ENCODE measurements at regions not wholly inside any gene's neighbourhood (a gene's known extent, or its start where the extent isn't known, plus 50 kb on each side); places are given as distances from the start of the nearest gene placed in this dataset.
A peak's percentile ranks its signal among the peaks of the same experiment; 100 is the strongest.

- Histone ChIP-seq H3K27me3 (no peaks in the 10 kb centered on the region), H3K27ac (no peak overlapping the region), H3K4me3 (no peak overlapping the region), H3K36me3 (no peaks in the 10 kb centered on the region), H3K9me3 (no peaks in the 10 kb centered on the region), H3K4me1 (no peaks in the 10 kb centered on the region)
- TF ChIP-seq CTCF (IDR thresholded peaks at IDR 0.05) (no peak), POLR2A (IDR thresholded peaks at IDR 0.05) (no peak)
- no peak for DNase-seq
Observed at GRCh38 chr3:117524890-117525289, 815.3 kb downstream of the TUSC7 start.

- Histone ChIP-seq H3K4me1 (no peaks in the 10 kb centered on the region), H3K9me3 (no peaks in the 10 kb centered on the region), H3K27ac (no peak overlapping the region), H3K27me3 (no peaks in the 10 kb centered on the region), H3K36me3 (no peaks in the 10 kb centered on the region), H3K4me3 (no peak overlapping the region)
- no peak for DNase-seq
- TF ChIP-seq CTCF (IDR thresholded peaks at IDR 0.05) (peak; percentile 14 to 52 (median 42)), POLR2A (IDR thresholded peaks at IDR 0.05) (no peak)
Observed at GRCh38 chr3:117526470-117527079, 817.0 kb downstream of the TUSC7 start.

- H3K36me3 ChIP-seq: no peaks in the 10 kb centered on the region
- no peak overlapping the region for H3K27ac ChIP-seq
Observed at GRCh38 chr3:117527346-117527745, 817.8 kb downstream of the TUSC7 start.

GRCh38 chr3:117528688-117529087 is 819.1 kb downstream of the TUSC7 start:
- H3K4me1 ChIP-seq: no peaks in the 10 kb centered on the region
- no peaks in the 10 kb centered on the region for H3K36me3 ChIP-seq
- H3K27ac ChIP-seq: no peak overlapping the region
- no peak overlapping the region for H3K4me3 ChIP-seq
- H3K27me3 ChIP-seq: no peaks in the 10 kb centered on the region
- DNase-seq: no peak
- H3K9me3 ChIP-seq: no peaks in the 10 kb centered on the region
- TF ChIP-seq CTCF (IDR thresholded peaks at IDR 0.05): no peak
- no peak for TF ChIP-seq POLR2A (IDR thresholded peaks at IDR 0.05)

More at GRCh38 chr3:117527346-117527745, 817.8 kb downstream of the TUSC7 start:
- no peaks in the 10 kb centered on the region for H3K4me1 ChIP-seq
- no peak overlapping the region for H3K4me3 ChIP-seq
- no peaks in the 10 kb centered on the region for H3K27me3 ChIP-seq
- no peak for DNase-seq
- H3K9me3 ChIP-seq: no peaks in the 10 kb centered on the region
- no peak for TF ChIP-seq CTCF (IDR thresholded peaks at IDR 0.05)
- no peak for TF ChIP-seq POLR2A (IDR thresholded peaks at IDR 0.05)

GRCh38 chr3:117531078-117531767 is 821.6 kb downstream of the TUSC7 start:
- no peak for DNase-seq
- no peaks in the 10 kb centered on the region for H3K4me1 ChIP-seq
- no peak for TF ChIP-seq POLR2A (IDR thresholded peaks at IDR 0.05)
- no peak for TF ChIP-seq CTCF (IDR thresholded peaks at IDR 0.05)
- no peak overlapping the region for H3K4me3 ChIP-seq
- no peaks in the 10 kb centered on the region for H3K27me3 ChIP-seq
- no peaks in the 10 kb centered on the region for H3K9me3 ChIP-seq
- no peak overlapping the region for H3K27ac ChIP-seq
- no peaks in the 10 kb centered on the region for H3K36me3 ChIP-seq

Data from Peyer's patch (tissue), 4 donors.